ENCODE measurements at regions not wholly inside any gene's neighbourhood (a gene's known extent, or its start where the extent isn't known, plus 50 kb on each side); places are given as distances from the start of the nearest gene placed in this dataset.
"Not testable (repeated sequence)": the region's sequence is repeated elsewhere in the genome, so short reads cannot be mapped to it uniquely, and the experiment has no call there.

- Histone ChIP-seq H3K9me3 (peaks cover 60% of the 10 kb centered on the region), H3K4me1 (ENCODE audit: low read depth) (no peaks in the 10 kb centered on the region), H3K4me3 (no peak overlapping the region), H3K36me3 (ENCODE audit: low read depth) (no peaks in the 10 kb centered on the region)
- DNase-seq (no peak), ATAC-seq (no peak)
- intact Hi-C loops (cut with DNase I, micrococcal nuclease), result no loop called here
- no peak for TF ChIP-seq CTCF (IDR thresholded peaks at IDR 0.05)
Observed at GRCh38 chr16:59614466-59615240, 880.5 kb upstream of the GOT2 start.

GRCh38 chr16:59612910-59613620 is 878.9 kb upstream of the GOT2 start:
- DNase-seq; ATAC-seq; intact Hi-C loops (cut with DNase I, micrococcal nuclease); H3K4me1 ChIP-seq (ENCODE audit: low read depth); H3K36me3 ChIP-seq (ENCODE audit: low read depth); H3K4me3 ChIP-seq: not testable (repeated sequence)
- H3K9me3 ChIP-seq, result peaks cover 53% of the 10 kb centered on the region

GRCh38 chr16:59612094-59612493 is 878.0 kb upstream of the GOT2 start:
- Histone ChIP-seq H3K36me3 (ENCODE audit: low read depth) (no peaks in the 10 kb centered on the region), H3K4me3 (no peak overlapping the region), H3K9me3 (peaks cover 55% of the 10 kb centered on the region), H3K4me1 (ENCODE audit: low read depth) (no peaks in the 10 kb centered on the region)
- intact Hi-C loops (cut with DNase I, micrococcal nuclease), result no loop called here
- no peak for ATAC-seq
- no peak for DNase-seq
- no peak for TF ChIP-seq CTCF (IDR thresholded peaks at IDR 0.05)

- Histone ChIP-seq H3K9me3 (peaks cover 54% of the 10 kb centered on the region), H3K4me1 (ENCODE audit: low read depth) (no peaks in the 10 kb centered on the region), H3K4me3 (no peak overlapping the region), H3K36me3 (ENCODE audit: low read depth) (no peaks in the 10 kb centered on the region)
- TF ChIP-seq CTCF (IDR thresholded peaks at IDR 0.05), result no peak
- DNase-seq, result no peak
- intact Hi-C loops (cut with DNase I, micrococcal nuclease), result no loop called here
- no peak for ATAC-seq
Observed at GRCh38 chr16:59611556-59611955, 877.4 kb upstream of the GOT2 start.

GRCh38 chr16:59605706-59606105 is 871.6 kb upstream of the GOT2 start:
- ATAC-seq, result no peak
- TF ChIP-seq CTCF (IDR thresholded peaks at IDR 0.05), result no peak
- Histone ChIP-seq H3K4me1 (ENCODE audit: low read depth) (no peaks in the 10 kb centered on the region), H3K4me3 (no peak overlapping the region), H3K36me3 (ENCODE audit: low read depth) (no peaks in the 10 kb centered on the region), H3K9me3 (peaks cover 48% of the 10 kb centered on the region)
- DNase-seq, result no peak
- intact Hi-C loops (cut with DNase I, micrococcal nuclease), result no loop called here

- no peak for ATAC-seq
- H3K4me3 ChIP-seq, result no peak overlapping the region
- H3K36me3 ChIP-seq (ENCODE audit: low read depth), result no peaks in the 10 kb centered on the region
- H3K9me3 ChIP-seq, result peaks cover 45% of the 10 kb centered on the region
- H3K4me1 ChIP-seq (ENCODE audit: low read depth), result no peaks in the 10 kb centered on the region
- intact Hi-C loops (cut with DNase I, micrococcal nuclease), result no loop called here
- no peak for DNase-seq
- TF ChIP-seq CTCF (IDR thresholded peaks at IDR 0.05), result no peak
Observed at GRCh38 chr16:59604354-59604753, 870.2 kb upstream of the GOT2 start.

Data from mucosa of descending colon (tissue), 3 donors.